ENCODE measurements at regions not wholly inside any gene's neighbourhood (a gene's known extent, or its start where the extent isn't known, plus 50 kb on each side); places are given as distances from the start of the nearest gene placed in this dataset.

GRCh38 chr16:65316808-65317207 is 194.9 kb upstream of the CDH11 start:
- Histone ChIP-seq H2AFZ (ENCODE audit: insufficient read depth, low read depth, low read length, poor library complexity, severe bottlenecking) (no peak overlapping the region), H3K4me3 (ENCODE audit: control extremely low read depth in 1 of 5, extremely low read depth in 1 of 5, insufficient read depth in 1 of 5, low read depth in 2 of 5, low read length in 4 of 5) (no peak overlapping the region), H3K27me3 (replicated peaks in 1 of 4; ENCODE audit: control extremely low read depth in 1 of 4, control insufficient read depth in 3 of 4, insufficient read depth in 4 of 4, low read length in 3 of 4) (no peaks in the 10 kb centered on the region), H3K36me3 (replicated peaks in 1 of 2; ENCODE audit: control extremely low read depth in 1 of 2, control insufficient read depth in 1 of 2, extremely low read depth in 1 of 2, insufficient read depth in 2 of 2, low read length in 1 of 2) (no peaks in the 10 kb centered on the region), H3K4me2 (replicated peaks; ENCODE audit: low read depth, low read length, poor library complexity, severe bottlenecking) (no peak overlapping the region), H3K9ac (ENCODE audit: low read length) (no peak overlapping the region), H3K27ac (ENCODE audit: low read length in 2 of 2) (no peak overlapping the region), H3K4me1 (ENCODE audit: control insufficient read depth in 2 of 2, insufficient read depth in 2 of 2, low read length in 2 of 2) (no peaks in the 10 kb centered on the region), H3K9me3 (ENCODE audit: control extremely low read depth in 1 of 3, control insufficient read depth in 2 of 3, insufficient read depth in 1 of 3, low read length in 2 of 3) (no peaks in the 10 kb centered on the region), H4K20me1 (ENCODE audit: control insufficient read depth, insufficient read depth, low read length, poor library complexity, severe bottlenecking) (no peaks in the 10 kb centered on the region), H3K79me2 (ENCODE audit: control insufficient read depth, insufficient read depth, low read length) (no peaks in the 10 kb centered on the region)
- intact Hi-C loops (cut with micrococcal nuclease): no loop called here
- ChIA-PET POLR2A (no interaction called here), CTCF (no interaction called here)
- TF ChIP-seq EZH2 (IDR thresholded peaks at IDR 0.05; ENCODE audit: borderline replicate concordance, insufficient read depth, low read depth, low read length, poor library complexity, severe bottlenecking): no peak
- TF ChIP-seq CTCF (IDR thresholded peaks at IDR 0.05): no peak
- DNase-seq (no peak), ATAC-seq (ENCODE audit: low read depth) (no peak)
- H3K9me3 Mint-ChIP-seq (ENCODE audit: insufficient read depth): no peaks in the 10 kb centered on the region
- H3K27ac Mint-ChIP-seq: no peak overlapping the region
- whole genome bisulfite sequencing (ENCODE audit: insufficient coverage): 55% methylated on average over 2 of the region's 3 CpGs
- no peak overlapping the region for H3K4me3 Mint-ChIP-seq
- no peaks in the 10 kb centered on the region for H3K27me3 Mint-ChIP-seq
- H3K4me1 Mint-ChIP-seq: no peaks in the 10 kb centered on the region

- Mint-ChIP-seq H3K4me3 (no peak overlapping the region), H3K27ac (no peak overlapping the region), H3K4me1 (no peaks in the 10 kb centered on the region), H3K9me3 (ENCODE audit: insufficient read depth) (no peaks in the 10 kb centered on the region), H3K27me3 (no peaks in the 10 kb centered on the region)
- no peaks in the 10 kb centered on the region for H3K36me3 ChIP-seq (replicated peaks in 1 of 2; ENCODE audit: control extremely low read depth in 1 of 2, control insufficient read depth in 1 of 2, extremely low read depth in 1 of 2, insufficient read depth in 2 of 2, low read length in 1 of 2)
- DNase-seq (no peak), ATAC-seq (ENCODE audit: low read depth) (no peak)
- no peak overlapping the region for H3K4me2 ChIP-seq (replicated peaks; ENCODE audit: low read depth, low read length, poor library complexity, severe bottlenecking)
- no peaks in the 10 kb centered on the region for H3K4me1 ChIP-seq (ENCODE audit: control insufficient read depth in 2 of 2, insufficient read depth in 2 of 2, low read length in 2 of 2)
- no peak overlapping the region for H3K27ac ChIP-seq (ENCODE audit: low read length in 2 of 2)
- intact Hi-C loops (cut with micrococcal nuclease): no loop called here
- no peak overlapping the region for H3K4me3 ChIP-seq (ENCODE audit: control extremely low read depth in 1 of 5, extremely low read depth in 1 of 5, insufficient read depth in 1 of 5, low read depth in 2 of 5, low read length in 4 of 5)
- no peaks in the 10 kb centered on the region for H3K9me3 ChIP-seq (ENCODE audit: control extremely low read depth in 1 of 3, control insufficient read depth in 2 of 3, insufficient read depth in 1 of 3, low read length in 2 of 3)
- H4K20me1 ChIP-seq (ENCODE audit: control insufficient read depth, insufficient read depth, low read length, poor library complexity, severe bottlenecking): no peaks in the 10 kb centered on the region
- H3K79me2 ChIP-seq (ENCODE audit: control insufficient read depth, insufficient read depth, low read length): no peaks in the 10 kb centered on the region
- H3K27me3 ChIP-seq (replicated peaks in 1 of 4; ENCODE audit: control extremely low read depth in 1 of 4, control insufficient read depth in 3 of 4, insufficient read depth in 4 of 4, low read length in 3 of 4): no peaks in the 10 kb centered on the region
- ChIA-PET CTCF (no interaction called here), POLR2A (no interaction called here)
- no peak overlapping the region for H2AFZ ChIP-seq (ENCODE audit: insufficient read depth, low read depth, low read length, poor library complexity, severe bottlenecking)
- 89% methylated on average over 4 of the region's 7 CpGs for WGBS (ENCODE audit: insufficient coverage)
- H3K9ac ChIP-seq (ENCODE audit: low read length): no peak overlapping the region
- no peak for TF ChIP-seq CTCF (IDR thresholded peaks at IDR 0.05)
- no peak for TF ChIP-seq EZH2 (IDR thresholded peaks at IDR 0.05; ENCODE audit: borderline replicate concordance, insufficient read depth, low read depth, low read length, poor library complexity, severe bottlenecking)
Measured at GRCh38 chr16:65315081-65315780, 193.4 kb upstream of the CDH11 start.
